ENCODE measurements at regions not wholly inside any gene's neighbourhood (a gene's known extent, or its start where the extent isn't known, plus 50 kb on each side); places are given as distances from the start of the nearest gene placed in this dataset.

DNA sequence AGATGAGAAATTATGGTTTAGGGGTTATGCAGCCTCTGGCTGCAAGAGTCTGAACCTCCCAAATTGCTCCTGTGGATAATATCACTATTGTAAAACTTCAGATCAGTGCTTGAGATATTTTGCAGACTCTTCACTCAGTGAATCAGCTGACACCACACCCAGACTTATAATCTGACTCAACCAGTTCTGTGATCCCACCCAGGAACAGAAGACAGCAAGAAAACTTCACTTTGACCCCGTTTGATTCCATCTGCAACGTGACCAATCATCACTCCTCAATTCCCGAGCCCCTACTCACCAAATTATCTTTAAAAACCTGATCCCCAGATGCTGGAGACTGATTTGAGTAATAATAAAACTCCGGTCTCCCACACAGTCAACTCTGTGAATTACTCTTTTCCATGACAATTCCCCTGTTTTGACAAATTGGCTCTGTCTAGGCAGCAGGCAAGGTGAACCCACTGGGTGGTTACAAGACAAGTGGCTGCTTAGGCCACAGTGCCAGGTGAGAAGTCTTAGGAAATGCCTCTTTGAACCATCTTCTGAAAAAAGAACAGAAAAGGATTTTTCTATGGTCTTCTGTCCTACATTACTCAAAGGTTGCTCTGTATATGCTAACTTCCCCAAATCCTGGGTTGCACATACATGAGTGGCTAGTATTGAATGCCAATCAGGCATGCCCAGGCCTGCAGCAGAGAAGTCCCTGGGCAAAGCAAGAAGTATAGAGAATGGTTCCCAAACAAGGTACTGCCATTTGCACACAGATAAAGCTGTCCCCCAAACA lies 588.0 kb downstream of the PRELID2 start:
- DNase-seq (no peak), ATAC-seq (no peak)

- no peak for ATAC-seq
- no peak for DNase-seq
These were observed 588.8 kb downstream of the PRELID2 start for GRCh38 chr5:145246379-145246778.

DNA sequence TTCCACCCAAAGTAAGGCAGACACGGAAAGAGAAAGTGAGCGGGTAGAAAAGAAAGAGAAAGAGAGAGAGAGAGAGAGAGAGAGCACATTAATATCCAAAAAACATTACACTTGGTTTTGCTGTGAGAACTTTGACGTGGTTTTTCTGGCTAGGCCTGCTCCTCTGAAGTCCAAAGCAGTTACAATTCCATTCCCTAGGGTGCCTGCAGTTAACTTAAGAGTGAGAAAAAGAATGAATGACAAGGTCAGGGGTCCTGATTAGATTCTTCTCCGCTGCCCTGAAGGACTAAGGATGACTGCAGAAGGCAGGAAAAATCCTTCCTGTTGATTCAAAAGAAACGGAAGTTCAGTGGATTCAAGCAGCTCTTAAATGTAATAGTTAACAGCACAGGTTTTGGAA lies 589.8 kb downstream of the PRELID2 start:
- DNase-seq (no peak), ATAC-seq (no peak)

DNA sequence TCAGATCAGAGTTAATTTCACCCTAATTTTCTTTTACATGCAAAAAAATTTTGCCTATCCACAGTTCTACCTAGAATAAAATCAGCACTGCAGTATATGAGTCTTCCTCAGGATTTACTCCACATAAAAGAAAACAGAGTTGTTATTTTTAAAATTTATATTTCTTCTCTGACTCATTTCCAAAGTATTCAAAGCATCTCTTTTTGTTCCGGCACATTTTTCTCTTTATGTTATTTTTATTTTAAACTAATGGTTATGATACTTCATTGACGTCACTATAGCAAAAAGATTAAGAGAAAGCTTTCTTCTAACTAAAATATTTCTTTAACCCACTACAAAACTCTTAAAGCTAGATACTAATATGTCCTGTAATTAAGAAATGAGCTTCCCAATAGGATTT lies 590.4 kb downstream of the PRELID2 start:
- ATAC-seq = no peak
- DNase-seq = no peak

- DNase-seq (no peak), ATAC-seq (no peak)
These were observed 590.9 kb downstream of the PRELID2 start for GRCh38 chr5:145244251-145244650.

- no peak for DNase-seq
These were observed 592.1 kb downstream of the PRELID2 start for GRCh38 chr5:145243016-145243415.

DNA sequence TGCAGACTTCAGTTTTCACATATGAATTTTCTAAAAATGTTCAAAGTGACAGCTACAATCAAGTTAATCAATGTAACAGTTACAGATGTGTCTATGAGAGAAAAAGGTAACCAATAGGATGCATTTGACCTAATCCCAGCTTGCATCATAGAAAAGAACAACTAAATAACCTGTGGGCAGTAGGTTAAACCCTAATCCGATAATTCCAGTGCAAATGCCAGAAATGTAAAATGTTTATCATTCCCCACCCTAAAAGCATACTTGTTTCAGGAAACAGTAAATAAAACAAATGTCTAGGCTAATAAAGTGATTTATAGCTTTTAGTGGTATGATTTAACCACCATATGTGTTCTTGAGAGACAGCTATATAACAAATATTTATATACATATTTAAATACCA lies 592.6 kb downstream of the PRELID2 start:
- DNase-seq (no peak), ATAC-seq (no peak)

More at GRCh38 chr5:145243016-145243415, 592.1 kb downstream of the PRELID2 start:
- ATAC-seq = no peak

- DNase-seq = no peak
- no peak for ATAC-seq
These were observed 597.3 kb downstream of the PRELID2 start for GRCh38 chr5:145237843-145238242.

- no peak for DNase-seq
- ATAC-seq = no peak
These were observed 598.2 kb downstream of the PRELID2 start for GRCh38 chr5:145236983-145237382.

DNA sequence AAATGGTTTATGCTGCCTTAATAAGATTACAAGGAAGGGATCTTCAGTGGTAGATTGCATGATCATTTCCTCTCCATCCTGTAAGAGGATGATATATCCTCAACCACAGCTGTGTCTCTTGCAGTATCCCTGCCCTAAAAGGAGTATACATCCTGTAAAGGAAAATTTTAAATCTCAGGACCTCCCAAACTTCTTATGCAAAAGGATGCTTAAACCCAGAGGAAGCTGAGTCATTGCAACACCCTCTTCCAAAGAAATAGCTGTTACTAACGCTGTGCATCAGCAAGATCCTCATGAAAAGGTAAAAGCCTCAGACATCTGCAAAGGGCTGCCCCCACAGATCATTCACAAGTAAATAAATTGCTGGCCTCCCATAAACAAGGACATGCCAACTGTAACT lies 599.0 kb downstream of the PRELID2 start:
- no peak for DNase-seq
- ATAC-seq = no peak

GRCh38 chr5:145233461-145233860 lies 601.7 kb downstream of the PRELID2 start:
- no peak for ATAC-seq
- no peak for DNase-seq

- ATAC-seq (no peak), DNase-seq (no peak)
These were observed 604.4 kb downstream of the PRELID2 start for GRCh38 chr5:145230781-145231180.

DNA sequence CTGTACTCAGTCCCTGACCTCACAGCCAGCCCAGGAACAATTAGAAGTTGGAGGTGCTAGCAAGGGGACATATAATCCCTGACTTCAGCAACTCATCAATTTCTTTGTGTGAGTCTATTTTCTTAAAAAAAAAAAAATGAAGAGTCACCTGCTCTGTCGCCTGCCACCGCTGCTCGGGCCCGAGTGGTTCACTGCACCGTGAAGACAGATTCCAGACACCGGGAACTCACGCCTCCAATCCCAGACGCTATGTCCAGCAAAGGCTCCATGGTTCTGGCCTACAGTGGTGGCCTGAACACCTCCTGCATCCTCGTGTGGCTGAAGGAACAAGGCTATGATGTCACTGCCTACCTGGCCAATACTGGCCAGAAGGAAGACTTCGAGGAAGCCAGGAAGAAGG lies 606.6 kb downstream of the PRELID2 start:
- ATAC-seq (no peak), DNase-seq (no peak)

DNA sequence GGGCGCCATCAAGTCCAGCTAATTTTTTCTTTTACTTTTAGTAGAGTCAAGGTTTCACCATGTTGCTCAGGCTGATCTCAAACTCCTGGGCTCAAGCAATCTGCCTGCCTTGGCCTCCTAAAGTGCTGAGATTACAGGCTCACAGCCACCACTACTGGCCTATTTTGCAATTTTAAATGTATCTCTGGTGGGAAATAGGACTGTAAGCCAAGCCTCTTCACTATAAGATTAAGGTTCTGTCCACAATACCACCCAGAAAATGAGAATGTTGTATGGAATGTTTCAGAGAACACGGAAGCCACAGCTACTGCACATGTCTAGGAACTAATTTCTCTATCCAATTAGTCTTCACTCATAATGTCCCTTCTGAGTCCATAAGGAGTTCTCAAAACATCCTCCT lies 607.3 kb downstream of the PRELID2 start:
- ATAC-seq (no peak), DNase-seq (no peak)

DNA sequence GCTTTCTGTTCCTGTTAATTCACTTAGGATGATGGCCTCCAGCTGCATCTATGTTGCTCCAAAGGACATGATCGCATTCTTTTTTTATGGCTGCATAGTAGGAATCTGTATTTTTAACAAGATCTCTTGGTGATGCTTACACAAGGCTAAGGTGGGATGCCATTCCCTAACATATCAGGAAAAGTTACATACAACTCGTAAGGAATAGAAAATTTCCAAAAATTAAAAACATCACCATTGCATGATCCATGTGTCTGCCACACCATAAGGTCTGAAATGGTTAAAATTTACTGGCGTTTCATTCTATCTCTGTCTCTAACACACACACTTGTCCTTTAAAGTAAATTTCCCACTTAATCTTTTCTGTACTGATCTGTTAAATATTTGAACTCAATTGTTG lies 608.4 kb downstream of the PRELID2 start:
- no peak for ATAC-seq
- no peak for DNase-seq

DNA sequence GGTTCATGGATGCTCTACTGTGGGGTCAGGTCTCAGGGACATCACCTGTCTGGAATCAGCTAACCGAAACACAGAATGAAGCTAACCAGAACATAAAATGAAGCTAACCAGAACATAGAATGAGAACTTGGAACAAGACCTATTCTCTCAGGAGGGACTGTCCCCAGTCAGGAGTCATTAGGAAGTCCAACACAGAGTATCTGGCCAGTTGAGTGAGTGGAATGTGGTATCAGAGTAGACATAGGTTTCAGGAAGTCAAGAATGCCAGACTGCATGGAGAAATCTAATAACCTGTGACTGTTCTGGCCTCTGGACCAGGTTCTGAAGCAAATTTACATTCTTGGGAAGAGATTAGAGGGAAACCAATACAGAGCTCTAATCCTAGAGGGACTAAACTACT lies 609.6 kb downstream of the PRELID2 start:
- DNase-seq (no peak), ATAC-seq (no peak)

DNA sequence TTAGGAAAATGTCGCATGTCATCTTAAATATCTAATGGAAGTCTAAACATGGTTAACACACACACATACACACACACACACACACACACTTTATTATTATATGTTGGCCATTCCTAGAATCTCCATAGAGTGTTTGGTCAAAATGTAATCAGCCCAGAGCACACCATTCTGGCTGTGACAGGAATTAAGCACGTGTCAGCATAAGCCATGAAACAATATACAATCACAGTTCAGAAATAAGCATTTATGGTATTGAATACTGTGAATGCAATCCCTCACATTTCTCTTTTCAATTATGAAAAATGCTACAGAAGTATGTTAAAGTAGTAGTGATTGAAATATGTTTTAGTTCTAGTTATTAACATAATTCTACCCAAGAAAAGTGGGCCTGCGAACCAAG lies 611.6 kb downstream of the PRELID2 start:
- no peak for DNase-seq
- ATAC-seq = no peak

- ATAC-seq (no peak), DNase-seq (no peak)
These were observed 612.5 kb downstream of the PRELID2 start for GRCh38 chr5:145222622-145223021.

DNA sequence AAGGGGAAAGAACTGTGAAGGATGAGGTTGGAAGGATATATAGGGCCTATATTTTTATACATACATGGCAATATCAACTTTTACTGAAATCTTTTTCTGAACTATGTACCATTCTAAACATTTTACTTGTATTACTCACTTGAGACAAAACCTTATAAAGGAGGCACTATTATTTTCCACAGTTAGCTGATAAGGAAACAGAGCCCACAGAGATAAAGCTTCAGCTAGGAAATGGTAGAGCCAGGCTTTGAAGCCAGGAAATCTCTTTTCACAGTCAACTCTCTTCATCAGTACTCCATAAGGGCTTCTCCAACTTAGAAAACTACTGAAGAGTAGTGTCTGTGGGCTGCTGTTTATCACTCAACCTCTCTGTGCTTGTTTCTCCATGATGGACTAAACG lies 613.7 kb downstream of the PRELID2 start:
- DNase-seq (no peak), ATAC-seq (no peak)

GRCh38 chr5:145220481-145220880 lies 614.7 kb downstream of the PRELID2 start:
- ATAC-seq (no peak), DNase-seq (no peak)

DNA sequence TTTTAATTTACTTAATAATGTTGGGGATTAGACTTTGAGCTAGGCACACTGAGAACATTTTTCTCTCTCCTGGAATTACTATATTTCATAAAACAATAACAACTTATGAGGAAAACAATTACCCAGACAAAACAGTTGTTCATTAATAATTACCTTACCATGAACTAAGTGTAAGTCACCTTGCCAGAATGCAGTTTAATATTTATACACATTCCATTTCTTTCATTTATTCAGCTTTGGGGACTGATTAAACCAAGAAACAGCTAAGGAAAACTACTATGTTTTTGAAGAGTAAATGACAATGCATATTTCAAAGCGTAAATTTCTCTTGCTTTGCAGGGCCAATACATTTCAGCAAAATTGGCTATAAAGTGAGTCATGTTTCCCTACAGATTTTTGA lies 616.2 kb downstream of the PRELID2 start:
- no peak for ATAC-seq
- DNase-seq = no peak

- DNase-seq = no peak
These were observed 617.1 kb downstream of the PRELID2 start for GRCh38 chr5:145218019-145218418.

GRCh38 chr5:145210020-145210419 lies 625.1 kb downstream of the PRELID2 start:
- DNase-seq = no peak
- ATAC-seq = no peak

More at GRCh38 chr5:145218019-145218418, 617.1 kb downstream of the PRELID2 start:
- ATAC-seq = no peak

DNA sequence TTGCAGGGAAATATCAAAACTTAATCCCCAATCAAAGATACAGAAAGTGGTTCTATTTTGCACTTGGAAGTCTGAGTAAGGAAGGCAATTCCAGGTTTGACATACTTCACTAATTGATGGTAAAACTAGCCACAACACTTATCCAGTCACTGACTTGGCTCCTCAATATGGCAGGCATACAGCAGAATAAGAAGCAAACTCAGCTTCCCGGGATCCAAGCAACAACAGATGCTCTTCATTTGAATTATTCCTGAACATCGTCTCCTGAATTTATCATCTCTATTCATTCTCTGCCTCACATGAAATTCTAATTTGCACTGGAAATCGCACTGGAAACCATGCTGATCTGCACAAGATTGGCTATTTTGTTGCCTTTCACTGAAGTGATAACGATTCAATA lies 629.6 kb downstream of the PRELID2 start:
- ATAC-seq (no peak), DNase-seq (no peak)

GRCh38 chr5:145204743-145205142 lies 630.4 kb downstream of the PRELID2 start:
- no peak for DNase-seq
- ATAC-seq = no peak

Measured in stimulated activated naive CD8-positive, alpha-beta T cell treated with anti-CD3 and anti-CD28 coated beads, Interleukin-15, Interleukin-2, amounts not matched to agents 100 U/mL and 50 U/mL, for 24 hours (primary cell).